GM19043 (cell line): ENCODE measurements at regions not wholly inside any gene's neighbourhood (a gene's known extent, or its start where the extent isn't known, plus 50 kb on each side); places are given as distances from the start of the nearest gene placed in this dataset.
"Not testable (repeated sequence)": the region's sequence is repeated elsewhere in the genome, so short reads cannot be mapped to it uniquely, and the experiment has no call there.

Experiments used
- ATAC-seq: cut with Tn5 transposase; IDR thresholded peaks from one replicate; pipeline ENCODE4 v1.9.1; 2021; ENCODE audit warnings: low read depth; ENCODE audit not compliant: unreplicated experiment

DNA sequence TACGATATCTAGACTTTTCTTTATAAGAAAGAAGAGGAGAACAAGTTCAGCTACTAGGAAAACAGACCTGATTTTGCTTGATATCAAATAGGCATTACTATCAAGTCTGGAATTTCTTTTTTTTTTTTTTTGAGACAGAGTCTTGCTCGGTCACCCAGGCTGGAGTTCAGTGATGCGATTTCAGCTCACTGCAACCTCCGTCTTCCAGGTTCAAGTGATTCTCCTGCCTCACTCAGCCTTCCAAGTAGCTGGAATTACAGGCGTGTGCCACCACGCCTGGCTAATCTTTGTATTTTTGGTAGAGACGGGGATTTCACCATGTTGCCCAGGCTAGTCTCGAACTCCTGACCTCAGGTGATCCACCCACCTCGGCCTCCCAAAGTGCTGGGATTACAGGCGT, 78.8 kb upstream of the KLF4 start:
- not testable (repeated sequence) for ATAC-seq

DNA sequence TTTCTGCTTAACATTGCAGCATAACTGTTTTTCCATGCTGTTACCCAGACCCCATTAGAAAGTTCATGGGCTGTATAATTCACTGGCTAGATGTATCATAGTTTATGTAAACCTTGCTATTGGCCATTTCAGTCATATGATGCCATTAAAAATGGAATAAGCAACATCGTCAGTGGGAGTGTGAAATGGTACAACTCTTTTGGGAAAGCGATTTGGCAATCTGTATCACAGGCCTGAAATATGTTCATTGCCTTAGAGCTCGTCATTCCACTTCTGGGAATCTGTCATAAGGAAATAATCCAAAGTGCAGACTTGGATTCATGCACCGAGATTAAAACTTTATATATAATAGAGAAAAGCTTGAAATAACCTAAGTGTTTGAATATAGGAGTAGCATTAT, 77.9 kb upstream of the KLF4 start:
- no peak for ATAC-seq

DNA sequence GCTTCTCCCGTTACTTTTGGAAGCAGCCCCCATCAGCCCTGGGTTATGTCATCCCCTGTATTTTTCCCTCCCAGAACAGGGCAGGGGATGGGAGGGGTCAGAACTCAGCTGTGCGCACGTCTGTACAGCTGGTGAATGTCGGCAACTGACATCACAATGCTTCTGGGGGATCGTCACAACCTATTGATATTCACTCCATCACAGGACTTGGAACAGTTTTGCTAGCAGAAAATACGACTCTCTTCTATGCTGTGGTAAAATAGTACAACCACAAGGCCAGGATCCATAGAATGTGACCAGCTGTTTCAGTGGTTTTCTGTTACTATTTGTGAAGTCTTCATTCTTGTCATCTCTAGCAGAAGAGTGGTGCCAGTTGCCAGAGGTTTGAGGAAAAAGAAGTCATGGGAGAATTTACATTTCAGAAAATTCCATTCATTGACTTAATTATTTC, 77.1 kb upstream of the KLF4 start:
- no peak for ATAC-seq

DNA sequence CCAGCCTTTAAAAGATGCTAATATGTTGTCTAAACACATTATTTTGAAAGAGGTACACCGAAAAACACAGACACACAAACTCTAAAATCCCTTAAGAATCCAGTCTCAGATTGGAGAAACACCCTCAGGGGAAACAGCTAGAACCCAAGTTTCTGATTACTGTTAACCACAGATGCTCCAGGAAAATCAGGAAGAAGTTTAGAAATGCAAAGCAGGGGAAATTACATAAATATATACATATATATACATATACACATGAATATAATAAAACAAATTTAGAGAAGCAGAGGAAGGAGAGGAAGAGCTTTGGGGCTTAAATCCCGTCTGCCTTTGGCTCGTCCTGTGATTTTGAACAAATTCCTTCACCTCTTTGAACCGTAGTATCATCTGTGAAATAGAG, 73.2 kb upstream of the KLF4 start:
- ATAC-seq, result no peak

DNA sequence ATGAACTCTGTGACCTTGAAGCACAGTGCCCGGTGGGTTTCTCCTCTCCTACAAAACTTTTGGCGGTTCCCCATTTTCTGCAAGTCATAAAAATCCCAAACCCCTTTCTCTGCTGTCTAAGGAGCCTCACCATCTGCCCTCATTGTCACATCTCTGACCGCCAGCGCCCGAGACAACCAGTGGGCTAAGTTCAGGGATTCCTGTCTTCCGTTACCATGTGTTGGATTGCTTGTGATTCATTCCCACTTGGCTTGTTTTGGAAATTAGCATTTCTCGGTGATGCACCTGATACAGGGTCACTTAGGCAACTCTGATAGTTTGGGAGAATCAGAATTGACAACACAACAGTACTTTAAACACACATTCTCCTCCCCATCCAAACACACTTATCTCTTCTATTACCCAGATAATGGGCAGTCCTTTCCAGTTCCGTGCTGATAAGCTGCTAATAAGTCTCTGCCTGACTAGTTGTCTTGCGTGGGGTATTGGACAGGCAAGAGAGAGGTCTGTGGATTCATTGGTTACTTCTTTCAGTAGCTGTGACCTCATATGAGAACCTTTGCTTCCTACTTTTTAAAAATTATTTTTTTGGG, 70.0 kb upstream of the KLF4 start:
- no peak for ATAC-seq

DNA sequence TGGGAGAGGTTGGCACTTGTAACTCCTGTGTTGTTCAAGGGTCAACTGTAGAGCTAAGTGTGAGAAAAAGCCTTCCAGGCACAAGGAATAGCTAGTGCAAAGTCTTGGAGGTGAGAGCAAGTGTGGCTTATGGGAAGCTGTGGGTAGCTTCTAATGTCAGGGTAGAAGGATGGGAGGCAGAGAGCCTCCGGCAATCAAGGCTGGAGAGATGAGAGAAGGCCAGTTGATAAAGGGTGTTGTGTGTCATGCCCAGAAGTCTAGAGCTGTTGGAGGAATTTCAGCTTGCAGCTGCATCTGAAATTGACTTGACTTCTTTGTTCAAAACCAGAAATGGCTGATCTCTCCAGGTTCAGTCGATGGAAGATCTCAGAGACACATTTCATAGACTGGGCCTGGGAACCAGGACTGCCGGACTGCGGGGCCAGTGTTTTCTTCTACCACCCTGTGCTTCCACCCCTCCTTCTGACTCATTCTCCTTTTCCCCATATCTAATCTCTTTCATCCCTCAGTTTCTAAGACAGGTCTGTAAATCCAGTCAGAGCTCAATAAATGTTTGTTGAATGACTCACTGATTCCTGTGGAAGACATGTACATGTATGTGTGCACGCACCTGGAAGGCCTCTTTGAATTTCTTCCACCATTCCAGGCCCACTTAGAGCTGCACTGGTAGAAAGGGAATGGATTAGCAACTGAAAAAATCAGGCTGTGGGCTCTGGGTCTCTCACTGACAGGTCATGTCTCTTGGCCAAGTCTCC, 67.8 kb upstream of the KLF4 start:
- ATAC-seq, result no peak

DNA sequence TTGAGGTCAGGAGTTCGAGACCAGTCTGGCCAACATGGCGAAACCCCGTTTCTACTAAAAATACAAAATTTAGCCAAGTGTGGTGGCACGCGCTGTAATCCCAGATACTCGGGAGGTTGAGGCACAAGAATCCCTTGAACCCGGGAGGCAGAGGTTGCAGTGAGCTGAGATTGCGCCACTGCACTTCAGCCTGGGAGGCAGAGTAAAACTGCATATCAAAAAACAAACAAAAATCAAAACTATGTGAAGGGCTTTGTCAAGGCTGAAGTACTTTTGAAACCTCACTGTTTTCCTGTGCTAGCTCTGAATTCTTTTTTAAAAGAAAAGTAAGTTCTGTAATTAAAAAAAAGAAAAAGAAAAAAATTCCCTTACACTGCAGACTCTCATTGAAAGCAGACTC, 65.1 kb upstream of the KLF4 start:
- ATAC-seq, result no peak

DNA sequence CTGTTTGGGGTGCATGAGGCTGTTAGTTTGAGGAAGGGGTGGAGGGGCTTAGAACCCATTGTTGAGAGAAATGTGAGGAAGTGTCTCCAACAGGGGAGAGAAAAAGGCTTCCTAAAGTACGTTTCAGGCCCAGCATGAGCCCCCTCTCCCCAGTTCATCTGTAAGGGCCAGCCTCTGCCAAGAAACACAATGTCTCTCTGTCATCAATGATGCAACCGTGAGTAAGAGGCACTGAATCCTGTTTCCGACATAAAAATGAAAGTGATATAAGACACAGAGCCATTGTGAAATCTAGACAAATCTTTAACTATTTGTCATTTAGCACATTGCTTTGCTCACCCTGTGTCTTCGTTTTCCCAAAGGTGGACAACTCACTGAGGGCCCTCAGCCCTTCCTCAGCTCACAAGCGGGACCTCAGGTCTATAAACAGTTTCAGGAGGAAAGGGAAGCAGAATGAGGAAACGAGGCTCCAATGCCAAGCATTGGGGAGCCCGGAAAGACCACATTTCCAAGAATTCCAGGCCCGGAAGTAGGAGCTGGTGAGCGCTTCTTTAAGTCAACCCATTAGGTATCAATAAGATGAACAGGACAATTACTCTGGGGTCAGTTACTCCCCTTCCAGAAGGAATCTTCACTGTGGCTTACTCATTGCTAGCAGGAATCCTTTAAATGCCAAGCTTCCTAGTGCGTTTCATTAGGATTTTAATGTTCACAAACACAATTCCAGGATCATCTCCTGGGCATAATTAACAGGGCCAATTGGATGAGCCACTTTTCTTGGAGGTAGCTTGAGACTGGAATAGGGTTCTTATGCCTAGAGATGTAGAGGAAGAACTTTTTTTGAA, 59.0 kb upstream of the KLF4 start:
- no peak for ATAC-seq

DNA sequence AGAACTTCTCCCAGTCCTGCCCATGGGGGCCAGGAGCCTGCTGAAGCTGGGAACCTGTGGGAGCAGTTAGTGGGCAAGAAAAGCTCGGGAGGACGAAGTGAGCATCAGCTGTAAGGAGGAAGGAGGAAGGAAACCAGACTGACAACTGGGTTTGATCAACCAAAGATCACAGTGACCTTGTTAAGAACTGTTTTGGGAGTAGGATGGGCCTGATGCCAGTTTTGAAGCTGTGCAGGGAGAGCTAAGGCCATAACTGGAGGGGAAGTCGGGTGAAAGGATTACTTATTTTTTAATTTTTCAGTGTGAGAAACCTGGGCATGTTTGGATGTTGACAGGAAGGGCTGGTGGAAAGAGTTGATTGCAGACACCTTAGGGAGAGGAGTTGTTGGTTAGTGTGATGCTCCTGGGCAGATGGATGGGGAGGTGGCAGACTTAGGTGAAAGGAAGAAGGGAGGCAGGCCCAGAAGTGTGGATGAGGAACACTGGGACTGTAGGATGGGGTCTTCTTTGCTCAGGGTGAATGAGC, 58.3 kb upstream of the KLF4 start:
- no peak for ATAC-seq

DNA sequence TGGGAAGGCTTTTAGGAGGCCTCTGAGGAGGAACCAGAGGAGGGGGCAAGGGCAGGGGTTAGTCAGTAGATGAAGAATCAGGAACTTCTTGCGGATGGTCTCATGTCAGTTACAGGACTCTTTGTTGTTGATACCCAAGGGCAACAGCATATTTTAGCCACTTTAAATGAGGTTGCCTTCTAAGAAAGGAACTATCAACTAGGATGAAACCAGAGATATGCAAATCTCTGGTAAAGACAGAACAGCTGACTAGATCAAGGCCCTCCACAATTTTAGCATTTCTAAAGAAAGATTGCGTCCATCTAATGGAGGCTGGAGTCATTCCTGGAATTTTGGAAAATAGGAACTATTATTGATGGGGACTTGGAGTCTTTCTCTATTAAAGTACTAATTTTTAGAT, 57.7 kb upstream of the KLF4 start:
- ATAC-seq, result no peak

DNA sequence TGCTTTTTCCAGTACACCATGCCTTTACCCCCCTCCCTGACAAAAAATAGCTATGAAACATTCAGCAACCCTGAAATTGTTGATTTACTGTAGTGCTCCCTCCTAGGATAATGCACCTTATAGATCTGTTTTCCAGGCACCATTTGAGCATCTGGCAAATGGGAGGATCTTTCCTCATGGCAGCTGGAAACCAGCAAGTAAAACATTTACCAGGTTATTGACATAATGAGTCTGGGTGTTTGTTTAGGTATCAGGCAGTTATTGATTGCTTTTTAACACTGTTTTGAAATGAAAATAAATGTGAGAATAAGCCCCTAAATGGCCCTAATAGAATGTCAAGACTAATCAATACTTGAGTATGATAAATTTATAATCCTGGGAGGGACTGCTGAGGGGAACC, 57.3 kb upstream of the KLF4 start:
- ATAC-seq, result no peak

DNA sequence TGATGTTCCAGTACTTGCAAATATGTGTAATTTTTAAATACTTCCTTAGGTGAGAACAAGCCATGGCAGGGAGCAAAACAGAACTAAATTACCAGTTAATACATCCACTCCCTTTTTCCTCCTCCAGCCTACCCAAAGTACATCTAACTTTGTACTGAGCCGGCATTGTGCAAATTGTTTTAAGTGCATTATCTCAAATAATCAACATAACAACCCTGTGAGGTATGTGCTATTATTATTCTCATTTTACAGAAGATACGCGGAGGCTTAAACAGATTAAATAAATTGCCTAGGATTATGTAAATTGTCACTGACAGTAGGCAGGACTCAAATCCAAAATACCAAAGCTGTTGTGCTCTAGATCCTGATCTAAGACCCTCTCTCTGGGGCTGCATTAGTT, 55.5 kb upstream of the KLF4 start:
- ATAC-seq, result no peak

DNA sequence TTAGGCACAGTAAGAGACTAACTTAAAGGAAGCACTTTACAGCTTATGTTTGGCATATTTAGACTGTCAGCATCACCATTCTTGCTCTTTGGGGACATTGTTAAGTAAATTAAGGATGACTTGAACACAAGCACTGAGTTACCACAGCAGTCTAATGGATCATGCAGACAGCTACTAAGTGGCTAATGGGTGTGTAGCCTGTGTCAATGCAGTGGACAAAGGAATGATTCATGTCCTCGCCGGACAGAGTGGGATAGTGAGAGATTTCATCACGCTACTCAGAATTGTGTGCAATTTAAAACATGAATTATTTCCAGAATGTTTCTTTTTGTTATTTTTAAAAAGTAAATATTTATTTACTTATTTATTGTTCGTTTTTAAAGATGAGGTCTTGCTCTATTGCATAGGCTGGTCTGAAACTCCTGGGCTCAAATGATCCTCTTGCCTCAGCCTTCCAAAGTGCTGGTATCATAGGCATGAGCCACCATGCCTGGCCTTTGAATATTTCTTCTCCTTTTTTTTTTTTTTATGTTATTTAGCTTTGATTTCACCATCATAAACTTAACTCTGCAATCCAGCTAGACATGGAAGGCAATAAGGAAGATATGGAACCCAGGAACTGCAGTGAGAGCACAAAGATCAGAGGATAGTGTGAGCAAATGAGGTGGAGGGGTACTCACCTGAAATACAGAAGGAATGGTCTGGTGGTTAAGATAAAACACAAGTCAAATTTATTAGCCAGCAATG, 53.0 kb upstream of the KLF4 start:
- ATAC-seq, result no peak

DNA sequence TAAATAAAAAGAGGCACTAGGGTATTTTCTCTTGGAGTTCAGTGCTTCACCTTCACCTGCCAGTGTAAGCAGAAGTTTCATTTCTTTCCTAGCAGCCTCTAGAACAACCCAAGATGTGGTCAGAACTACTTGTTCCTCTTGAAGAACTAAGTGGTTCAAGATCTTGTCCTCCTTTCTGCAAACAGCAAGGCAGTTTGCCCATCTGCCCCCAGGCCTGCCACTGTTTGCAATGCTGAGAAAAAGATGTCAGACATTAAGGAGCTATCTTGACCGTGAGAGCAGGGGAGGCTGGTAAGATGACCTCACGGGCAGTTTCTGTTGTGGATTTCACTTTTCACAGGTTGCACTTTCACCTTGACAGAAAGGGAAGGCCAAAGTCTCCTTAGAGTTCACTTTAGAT, 52.0 kb upstream of the KLF4 start:
- peak; percentile 65 for ATAC-seq

DNA sequence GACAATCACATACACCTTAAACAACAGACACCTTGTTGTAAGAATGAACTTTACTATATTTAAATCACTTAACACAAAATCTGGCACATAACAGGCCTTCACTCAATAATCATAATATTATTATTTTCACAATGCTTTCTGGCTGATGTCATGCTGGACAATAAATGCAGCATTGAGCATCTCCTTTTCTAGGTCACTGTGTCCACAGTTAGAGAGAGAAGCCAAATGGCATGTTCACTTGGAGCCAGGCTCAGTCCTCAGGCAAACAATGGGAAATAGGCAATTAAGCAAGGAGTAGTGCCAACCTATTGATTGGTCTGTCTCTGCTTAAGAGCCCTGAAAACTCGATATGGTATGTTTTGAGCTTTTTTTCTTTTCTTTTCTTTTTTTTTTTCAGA, 50.6 kb upstream of the KLF4 start:
- no peak for ATAC-seq

DNA sequence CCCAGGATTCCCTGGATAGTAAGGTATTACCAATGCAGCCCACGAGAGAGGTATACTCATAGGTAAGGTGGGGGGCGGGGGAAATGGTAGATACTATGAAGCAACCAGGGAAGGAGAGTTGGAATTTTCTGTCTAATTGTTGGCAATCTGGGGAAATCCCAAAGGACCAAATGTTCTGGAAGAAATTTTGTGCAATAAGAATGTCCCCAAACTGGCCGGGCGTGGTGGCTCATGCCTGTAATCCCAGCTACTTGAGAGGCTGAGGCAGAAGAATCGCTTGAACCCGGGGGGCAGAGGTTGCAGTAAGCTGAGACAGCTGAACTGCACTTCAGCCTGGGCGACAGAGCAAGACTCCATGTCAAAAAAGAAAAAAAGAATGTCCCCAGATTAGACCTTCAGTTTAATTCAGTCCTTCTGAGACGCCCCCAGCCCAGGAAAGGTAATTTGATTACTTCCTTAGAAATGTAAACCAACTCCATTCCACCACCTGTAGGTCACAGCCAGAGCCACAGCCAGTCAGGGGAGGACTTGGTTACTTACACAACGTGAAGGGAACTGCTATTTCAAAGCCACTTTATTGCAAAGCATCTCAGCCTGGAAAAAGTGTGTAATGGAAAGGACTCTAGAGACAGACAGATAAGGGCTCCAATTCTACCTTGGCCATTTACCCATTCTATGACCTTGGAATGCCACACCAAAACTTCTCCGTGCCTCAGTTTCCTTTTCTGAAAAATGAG, 50.0 kb upstream of the KLF4 start:
- ATAC-seq, result no peak
